HG02884 (cell line): ENCODE measurements at regions not wholly inside any gene's neighbourhood (a gene's known extent, or its start where the extent isn't known, plus 50 kb on each side); places are given as distances from the start of the nearest gene placed in this dataset.
"Not testable (repeated sequence)": the region's sequence is repeated elsewhere in the genome, so short reads cannot be mapped to it uniquely, and the experiment has no call there.

Experiments used
- ATAC-seq: cut with Tn5 transposase; IDR thresholded peaks from one replicate; pipeline ENCODE4 v1.9.1; 2021; ENCODE audit warnings: mild to moderate bottlenecking, moderate library complexity; ENCODE audit not compliant: unreplicated experiment

DNA sequence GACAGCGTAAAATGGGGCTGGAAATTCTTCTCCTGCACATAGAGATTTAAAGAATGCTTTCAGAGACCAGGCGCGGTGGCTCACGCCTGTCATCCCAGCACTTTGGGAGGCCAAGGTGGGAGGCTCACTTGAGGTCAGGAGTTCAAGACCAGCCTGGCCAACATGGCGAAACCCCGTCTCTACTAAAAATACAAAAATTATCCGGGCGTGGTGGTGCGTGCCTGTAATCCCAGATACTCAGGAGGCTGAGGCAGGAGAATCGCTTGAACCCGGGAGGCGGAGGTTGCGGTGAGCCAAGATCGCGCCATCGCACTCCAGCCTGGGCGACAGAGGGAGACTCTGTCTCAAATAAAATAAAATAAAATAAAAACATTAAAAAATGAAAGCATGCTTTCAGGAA is 107.4 kb downstream of the CRLF2 start:
- ATAC-seq: not testable (repeated sequence)

DNA sequence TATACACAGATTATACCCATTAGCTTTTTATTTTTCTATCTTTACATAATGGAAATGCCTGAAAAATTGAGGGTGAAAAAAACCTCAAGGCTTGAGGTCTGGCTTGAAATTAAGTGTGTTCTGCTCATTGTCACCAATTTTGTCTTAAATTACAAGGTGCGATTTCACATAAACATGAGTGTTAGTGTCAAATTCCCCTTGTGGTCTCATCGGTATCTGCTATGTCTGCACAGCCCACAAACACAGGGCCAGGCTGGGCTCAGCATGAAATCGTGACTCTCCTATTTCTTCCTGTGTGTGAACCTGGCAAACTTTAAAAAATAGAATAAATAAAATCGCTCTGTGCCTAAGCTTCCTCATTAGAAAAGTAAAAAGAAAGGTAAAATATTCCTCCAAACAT is 109.1 kb downstream of the CRLF2 start:
- ATAC-seq: no peak

DNA sequence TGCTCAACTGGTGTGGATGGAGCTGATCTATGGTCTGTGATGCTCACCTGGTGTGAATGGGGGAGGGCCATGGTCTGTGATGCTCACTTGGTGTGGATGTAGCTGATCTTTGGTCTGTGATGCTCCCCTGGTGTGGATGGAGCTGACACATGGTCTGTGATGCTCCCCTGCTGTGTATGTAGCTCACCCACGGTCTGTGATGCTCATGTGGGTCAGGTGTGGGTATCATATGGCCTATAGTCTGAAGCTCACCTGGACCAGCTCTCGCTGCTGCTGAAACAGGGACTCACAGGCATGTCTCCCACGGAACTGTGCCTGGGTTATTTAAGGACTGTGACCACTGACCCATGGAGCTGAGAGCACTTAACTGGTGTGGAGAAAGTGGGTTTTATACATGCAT is 109.7 kb downstream of the CRLF2 start:
- no peak for ATAC-seq

DNA sequence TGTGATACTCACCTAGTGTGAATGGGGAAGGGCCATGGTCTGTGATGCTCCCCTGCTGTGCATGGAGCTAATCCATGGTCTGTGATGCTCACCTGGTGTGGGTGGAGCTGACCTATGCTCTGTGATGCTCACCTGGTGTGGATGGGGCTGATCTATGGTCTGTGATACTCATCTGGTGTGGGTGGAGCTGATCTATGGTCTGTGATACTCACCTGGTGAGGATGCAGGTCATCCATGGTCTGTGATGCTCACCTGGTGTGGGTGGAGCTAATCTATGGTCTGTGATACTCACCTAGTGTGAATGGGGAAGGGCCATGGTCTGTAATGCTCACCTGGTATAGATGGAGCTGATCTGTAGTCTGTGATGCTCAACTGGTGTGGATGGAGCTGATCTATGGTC is 110.2 kb downstream of the CRLF2 start:
- ATAC-seq: not testable (repeated sequence)

DNA sequence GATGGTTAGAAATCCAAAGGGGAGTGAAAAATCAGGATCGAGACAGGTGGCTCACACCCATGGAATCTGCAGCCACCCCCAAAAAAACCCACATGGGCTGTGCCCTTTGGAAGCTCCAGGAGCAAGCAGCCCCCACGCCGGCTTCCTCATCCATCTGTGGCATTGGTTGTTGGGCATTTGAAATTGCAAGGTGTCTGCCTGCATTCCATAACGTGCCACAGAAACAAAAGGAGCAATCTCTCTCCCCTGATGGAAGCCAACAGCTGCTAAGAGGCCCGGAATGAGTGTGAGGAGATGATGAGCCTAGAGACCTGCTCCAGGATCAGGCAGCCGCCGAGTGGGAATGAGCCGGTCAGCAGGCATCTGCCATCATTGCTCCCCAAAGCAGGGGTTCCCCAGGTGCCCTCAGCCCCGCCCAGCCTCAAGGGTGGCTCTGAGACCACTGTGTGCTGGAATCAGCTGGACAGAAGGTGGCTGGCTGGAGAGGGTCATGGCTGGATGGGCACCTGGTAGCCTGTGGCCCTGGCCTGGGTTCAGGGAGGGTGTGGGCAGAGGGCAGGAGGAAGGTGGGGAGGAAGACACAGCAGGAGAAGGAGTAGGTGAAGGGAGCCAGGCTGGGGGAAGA is 113.2 kb downstream of the CRLF2 start:
- ATAC-seq: no peak

DNA sequence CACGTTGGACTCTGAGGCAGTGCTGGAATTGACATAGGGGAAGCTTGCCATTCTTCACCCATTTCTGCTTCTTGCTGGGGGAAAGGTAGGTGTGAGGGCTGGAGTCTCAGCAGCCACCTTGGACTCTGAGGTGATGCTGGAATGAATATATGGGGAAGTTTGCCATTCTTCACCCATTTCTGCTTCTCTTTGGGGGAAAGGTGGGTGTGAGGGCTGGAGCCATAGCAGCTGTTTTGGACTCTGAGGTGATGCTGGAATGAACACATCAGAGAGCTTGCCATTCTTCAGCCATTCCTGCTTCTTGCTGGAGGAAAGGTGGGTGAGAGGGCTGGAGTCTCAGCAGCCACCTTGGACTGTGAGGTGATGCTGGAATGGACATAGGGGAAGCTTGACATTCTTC is 115.1 kb downstream of the CRLF2 start:
- no peak for ATAC-seq

DNA sequence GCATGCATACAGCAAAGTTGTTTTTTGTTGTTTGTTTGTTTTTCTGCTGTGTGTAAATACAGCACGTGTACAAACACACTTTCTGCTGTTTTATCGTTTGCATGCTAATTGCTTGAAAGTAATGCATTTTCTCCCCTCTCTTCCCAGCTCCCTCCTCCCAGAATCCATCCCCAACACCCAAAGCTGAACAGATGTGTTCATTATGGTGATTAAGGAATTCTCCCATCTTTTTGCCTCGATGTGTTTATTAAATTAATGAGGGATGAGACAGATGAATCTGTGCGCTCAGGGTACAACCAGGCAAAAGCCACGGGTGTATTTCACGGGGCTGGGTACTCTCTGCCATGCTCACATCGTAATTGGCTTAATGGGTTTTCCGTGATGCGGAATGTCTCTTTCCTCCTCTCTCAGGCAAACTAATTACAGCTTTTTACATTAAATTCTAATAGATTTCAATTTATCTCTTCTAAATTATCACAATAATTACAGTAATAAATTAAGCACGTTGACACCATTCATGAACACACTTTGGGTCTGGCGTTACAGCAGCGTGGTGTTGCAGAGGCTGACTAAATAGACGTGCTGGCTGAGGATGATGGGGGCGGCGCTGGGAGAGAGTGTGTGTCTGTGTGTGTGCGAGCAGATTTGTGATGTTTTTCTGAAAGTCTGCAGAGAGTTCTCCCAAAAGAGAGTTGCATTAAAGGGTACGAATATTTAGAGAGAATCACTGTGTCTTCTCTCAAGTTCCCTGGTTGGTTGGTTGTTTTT is 117.7 kb downstream of the CRLF2 start:
- no peak for ATAC-seq

DNA sequence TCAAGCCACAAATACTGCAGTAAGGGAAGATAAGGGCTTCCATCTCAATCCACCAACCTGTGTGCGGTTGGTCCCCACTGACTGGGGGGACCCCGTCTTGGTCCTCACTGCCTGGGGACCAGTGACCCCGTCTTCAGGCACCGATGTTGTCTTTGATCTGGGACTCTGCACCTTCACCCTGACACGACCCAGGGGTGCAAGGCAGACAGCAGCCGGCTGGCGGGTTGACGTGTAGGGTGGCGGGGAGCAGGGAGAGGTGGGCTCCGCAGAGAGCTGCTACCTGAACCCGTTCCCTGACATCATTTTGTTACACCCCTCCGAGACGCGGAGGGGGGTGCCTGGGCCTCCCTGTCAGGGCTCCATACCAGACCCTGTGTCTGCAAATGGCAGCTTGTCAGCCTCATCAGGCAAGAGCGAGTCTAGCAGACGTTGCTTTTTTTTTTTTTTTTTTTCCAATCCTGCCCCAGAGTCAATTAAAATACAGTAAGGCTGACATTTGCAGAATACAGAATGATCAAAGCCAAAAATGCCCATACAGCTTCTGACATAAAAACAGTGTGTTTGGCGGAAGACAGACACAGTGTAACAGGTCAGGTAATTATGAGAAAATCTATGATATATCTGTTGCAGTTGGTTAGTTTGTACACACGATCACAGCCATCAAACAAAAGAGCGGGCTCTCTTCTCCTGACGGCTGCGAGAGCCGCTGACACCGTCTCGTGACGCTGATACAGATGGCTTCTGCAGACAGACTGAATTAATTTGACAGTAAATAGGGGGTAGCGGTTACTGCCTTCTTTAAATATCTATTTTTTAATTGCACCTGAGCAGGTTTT is 118.6 kb downstream of the CRLF2 start:
- ATAC-seq: no peak

DNA sequence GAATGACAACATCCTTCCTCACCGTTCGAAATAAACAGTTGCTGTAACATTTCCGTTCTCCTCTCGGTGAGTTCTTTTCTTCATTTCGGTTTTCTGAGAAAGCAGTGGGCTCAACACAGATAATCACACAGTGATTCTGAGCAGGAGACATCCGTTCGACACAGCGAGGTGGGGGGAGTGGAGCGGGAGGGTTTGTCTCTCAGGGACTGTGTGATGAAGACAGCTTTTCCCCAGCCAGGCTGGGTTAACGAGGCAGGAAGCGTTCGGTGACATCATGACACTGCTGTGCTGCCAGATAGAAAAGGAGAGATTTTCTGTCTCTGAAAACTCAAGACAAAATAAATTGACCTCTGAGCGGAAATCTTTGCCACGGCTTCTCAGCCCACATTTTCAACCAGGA is 119.3 kb downstream of the CRLF2 start:
- ATAC-seq: no peak

DNA sequence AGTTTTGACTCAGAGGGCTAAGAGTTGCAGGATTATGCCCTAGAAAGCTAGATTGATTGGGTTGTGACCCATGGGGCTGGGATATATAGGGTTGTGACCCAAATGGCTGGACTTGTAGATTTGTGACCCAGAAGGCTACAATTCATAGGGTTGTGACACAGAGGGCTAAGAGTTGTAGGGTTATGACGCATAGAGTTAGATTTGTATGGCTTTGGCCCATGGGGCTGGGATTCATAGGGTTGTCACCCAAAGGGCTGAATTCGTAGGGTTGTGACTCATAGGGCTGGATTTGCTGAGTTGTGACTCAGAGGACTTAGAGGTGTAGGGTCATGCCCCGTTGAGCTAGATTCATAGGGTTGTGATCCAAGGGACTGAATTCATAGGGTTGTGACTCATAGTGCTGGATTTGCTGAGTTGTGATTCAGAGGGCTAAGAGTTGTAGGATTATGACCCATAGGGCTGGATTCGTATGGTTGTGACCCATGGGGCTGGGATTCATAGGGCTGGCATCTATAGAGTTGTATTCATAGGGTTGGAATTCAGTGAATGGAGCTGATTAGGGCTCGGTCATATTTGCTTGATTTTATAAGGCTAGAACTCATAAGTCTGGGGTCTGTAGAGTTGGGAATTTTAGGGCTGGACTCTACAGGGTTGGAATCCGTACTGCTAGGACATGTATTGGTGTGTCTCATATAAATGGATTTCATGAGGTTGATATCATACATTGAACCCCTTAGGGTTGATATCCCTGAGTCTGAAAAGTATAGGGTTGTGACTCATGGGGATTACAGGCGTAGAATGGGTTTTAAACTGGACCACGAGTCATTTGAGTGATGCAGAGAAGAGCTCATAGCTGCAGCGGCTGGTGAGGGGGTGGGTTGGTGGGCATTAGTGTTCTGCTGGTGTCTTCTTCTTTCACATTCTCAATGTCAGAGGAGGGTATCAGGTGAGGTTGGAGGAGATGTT is 125.7 kb downstream of the CRLF2 start:
- ATAC-seq: no peak

DNA sequence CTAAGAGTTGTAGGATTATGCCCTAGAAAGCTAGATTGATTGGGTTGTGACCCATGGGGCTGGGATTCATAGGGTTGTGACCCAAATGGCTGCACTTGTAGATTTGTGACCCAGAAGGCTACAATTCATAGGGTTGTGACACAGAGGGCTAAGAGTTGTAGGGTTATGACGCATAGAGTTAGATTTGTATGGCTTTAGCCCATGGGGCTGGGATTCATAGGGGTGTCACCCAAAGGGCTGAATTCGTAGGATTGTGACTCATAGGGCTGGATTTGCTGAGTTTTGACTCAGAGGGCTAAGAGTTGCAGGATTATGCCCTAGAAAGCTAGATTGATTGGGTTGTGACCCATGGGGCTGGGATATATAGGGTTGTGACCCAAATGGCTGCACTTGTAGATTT is 126.6 kb downstream of the CRLF2 start:
- not testable (repeated sequence) for ATAC-seq

DNA sequence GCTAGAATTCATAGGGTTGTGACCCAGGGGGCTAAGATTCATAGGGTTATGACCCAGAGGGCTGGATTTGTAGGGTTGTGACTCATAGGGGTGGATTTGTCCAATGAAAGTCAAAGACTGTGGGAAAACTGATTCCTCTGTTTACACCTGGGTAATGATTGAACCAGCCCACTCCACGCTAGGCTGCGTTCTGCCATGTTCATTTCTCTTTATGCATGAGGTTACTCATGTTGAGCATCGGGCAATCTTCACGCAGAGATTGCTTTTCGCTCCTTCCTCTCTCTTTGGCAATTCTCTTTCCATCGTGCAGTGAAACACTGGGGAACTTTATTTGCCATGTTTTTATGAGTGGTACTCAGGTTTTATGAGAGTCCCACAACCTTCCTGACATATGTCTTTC is 127.8 kb downstream of the CRLF2 start:
- no peak for ATAC-seq

DNA sequence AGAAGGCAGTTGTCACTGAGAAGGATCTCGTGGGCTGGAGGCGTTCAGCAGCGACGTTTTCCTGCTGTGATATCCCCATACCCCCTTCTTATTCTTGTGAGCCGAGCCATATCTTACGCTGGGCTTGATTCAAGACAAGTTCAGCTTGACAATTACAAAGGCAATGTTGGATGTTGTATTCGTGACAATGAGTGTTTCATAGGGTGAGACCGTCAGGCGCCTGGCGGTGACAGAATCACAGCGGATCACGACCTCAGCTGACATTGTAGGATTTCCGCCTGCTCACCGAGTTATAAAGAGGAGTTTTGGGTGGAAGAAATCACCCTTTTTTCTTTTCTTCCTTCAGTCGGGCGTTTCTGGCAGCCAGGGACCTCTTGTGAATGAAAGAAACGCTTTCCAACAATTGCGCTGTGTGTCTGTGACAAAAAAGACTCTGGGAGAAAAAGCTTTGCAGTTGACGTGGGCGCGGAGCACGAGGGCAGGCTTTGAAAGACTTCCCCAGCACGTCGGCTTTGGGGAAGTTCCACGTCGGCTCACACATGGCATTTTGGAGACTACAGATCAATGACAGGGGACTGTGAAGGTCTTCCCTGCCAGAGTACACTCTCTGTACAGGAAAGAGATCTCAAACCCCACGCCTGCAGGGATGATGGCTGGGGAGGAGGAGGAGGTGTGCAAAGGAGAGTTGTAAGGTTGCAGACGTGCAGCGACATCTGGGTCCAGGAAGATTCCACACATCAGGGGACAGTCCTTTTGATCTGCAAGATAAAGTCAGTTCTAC is 135.4 kb downstream of the CRLF2 start:
- ATAC-seq: no peak

DNA sequence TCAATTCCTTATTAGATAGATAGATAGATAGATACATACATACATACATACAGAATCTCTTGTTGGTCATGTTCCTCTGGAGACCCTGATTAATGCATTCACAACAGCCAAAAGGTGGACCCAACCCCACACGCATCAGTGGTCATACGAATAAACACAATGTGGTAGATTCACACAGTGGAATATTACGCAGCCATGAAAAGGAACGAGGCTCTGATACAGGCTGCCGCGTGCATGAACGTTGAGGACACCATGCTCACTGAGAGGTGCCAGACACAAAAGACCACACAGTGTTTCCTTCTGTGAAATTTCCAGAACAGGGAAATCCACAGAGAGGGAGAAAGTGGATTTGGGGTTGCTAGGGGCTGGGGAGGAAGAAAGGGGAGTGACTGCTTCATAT is 136.7 kb downstream of the CRLF2 start:
- ATAC-seq: no peak

DNA sequence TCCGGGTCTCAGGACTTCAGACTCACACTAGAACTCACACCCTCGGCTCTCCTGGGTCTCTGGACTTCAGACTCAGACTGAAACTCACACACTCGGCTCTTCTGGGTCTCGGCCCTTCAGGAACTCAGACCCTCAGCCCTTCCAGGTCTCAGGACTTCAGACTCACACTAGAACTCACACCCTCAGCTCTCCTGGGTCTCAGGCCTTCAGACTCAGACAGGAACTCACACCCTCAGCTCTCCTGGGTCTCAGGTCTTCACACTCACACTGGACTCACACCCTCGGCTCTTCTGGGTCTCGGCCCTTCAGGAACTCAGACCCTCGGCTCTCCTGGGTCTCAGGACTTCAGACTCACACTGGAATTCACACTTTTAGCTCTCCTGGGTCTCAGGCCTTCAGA is 137.3 kb downstream of the CRLF2 start:
- no peak for ATAC-seq

DNA sequence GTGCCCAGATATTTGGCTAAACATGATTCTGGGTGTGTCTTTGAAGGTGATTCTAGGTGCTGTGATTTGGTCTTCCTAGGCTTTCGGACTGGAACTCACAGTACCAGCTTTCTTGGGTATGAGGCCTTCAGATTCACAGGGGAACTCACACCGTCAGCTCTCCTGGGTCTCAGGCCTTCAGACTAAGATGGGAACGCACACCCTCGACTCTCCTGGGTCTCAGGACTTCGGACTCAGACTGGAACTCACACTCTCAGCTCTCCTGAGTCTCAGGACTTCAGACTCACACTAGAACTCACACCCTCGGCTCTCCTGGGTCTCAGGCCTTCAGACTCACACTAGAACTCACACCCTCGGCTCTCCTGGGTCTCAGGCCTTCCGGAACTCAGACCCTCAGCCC is 137.7 kb downstream of the CRLF2 start:
- no peak for ATAC-seq

DNA sequence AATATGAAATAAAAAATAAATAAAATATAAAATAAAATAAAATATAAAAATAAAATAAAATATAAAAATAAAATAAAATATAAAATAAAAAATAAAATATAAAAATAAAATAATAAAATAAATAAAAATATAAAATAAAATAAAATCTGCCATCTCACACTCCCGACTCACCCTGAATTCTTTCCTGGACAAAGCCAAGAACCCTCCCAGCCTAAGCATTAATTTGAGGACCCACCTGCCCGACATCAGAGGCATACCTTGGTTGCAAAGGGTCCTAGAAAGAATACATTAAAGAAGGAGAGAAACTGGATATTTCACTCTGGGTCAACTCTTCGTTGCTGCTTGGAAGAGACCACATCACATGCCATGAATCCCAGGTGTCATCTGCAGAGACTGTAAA is 138.3 kb downstream of the CRLF2 start:
- ATAC-seq: no peak

DNA sequence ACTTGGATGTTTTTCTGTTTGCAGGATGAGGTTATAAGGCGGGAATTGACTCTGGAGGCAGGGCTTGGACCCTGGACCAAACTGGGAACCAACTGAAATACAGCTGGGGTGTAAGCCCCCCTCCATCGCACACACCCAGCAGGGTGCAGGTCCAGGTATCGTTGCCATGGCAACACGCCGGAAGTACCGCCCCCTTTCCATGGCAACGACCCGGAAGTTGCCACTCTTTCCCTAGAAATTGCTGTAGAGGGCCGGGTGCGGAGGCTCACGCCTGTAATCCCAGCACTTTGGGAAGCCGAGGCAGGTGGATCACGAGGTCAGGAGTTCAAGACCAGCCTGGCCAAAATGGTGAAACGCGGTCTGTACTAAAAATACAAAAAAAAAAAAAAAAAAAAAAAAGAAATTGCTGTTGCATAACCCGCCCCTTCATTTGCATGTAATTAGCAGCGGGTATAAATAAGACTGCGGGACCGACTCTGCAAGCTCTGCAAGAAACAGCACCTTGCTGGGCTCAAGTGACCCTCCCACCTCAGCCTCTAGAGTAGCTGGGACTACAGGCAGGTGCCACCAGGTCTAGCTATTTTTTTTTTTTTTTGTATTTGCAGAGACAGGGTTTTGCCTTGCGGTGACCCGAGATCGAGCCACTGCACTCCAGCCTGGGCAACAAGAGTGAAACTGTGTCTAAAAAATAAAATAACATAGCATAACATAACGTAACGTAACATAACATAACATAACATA is 139.6 kb downstream of the CRLF2 start:
- ATAC-seq: no peak

DNA sequence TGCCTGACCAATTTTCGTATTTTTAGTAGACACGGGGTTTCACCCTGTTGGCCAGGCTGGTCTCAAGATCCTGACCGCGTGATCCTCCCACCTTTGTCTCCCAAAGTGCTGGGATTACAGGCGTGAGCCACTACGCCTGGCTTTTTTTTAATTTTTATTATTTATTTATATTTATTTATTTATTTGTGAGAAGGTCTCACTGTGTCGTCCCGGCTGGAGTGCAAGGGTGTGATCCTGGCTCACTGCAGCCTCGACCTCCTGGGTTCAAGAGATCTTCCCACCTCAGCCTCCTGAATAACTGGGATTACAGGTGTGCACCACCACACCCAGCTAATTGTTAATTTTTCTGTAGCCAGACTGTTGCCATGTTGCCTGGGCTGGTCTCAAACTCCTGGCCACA is 141.1 kb downstream of the CRLF2 start:
- no peak for ATAC-seq
